Loucy (cell line): ENCODE measurements at regions not wholly inside any gene's neighbourhood (a gene's known extent, or its start where the extent isn't known, plus 50 kb on each side); places are given as distances from the start of the nearest gene placed in this dataset.

ENCODE experiments used
- H2AFZ ChIP-seq: fragments of 200-600 bp; sonication (generic); 2 replicates; pipeline ENCODE4 v1.6.0; 2016; ENCODE audit warnings: antibody characterized with exemption, mild to moderate bottlenecking, low read length, moderate library complexity
- H3F3A ChIP-seq: fragments of 200-600 bp; 2 replicates; pipeline ENCODE4 v1.6.0; 2016; ENCODE audit warnings: antibody characterized with exemption, low read depth, mild to moderate bottlenecking
- H3K27me3 ChIP-seq: fragments of 200-600 bp; sonication (generic); 2 replicates; pipeline ENCODE4 v1.6.1; 2014; ENCODE audit warnings: low read length, mild to moderate bottlenecking; ENCODE audit not compliant: insufficient read depth, poor library complexity, severe bottlenecking
- H3K36me3 ChIP-seq: fragments of 200-600 bp; sonication (generic); 2 replicates; pipeline ENCODE4 v1.6.1; 2016; ENCODE audit warnings: low read length; ENCODE audit not compliant: insufficient read depth
- H3K4me1 ChIP-seq: fragments of 200-600 bp; sonication (generic); 2 replicates; pipeline ENCODE4 v1.5.1; 2014; ENCODE audit warnings: low read length, mild to moderate bottlenecking; ENCODE audit not compliant: insufficient read depth, poor library complexity, severe bottlenecking
- H3K4me2 ChIP-seq: fragments of 200-600 bp; sonication (generic); 2 replicates; pipeline ENCODE4 v1.6.0; 2014; ENCODE audit warnings: antibody characterized with exemption, low read length, low read depth, mild to moderate bottlenecking; ENCODE audit not compliant: poor library complexity, severe bottlenecking
- H3K4me3 ChIP-seq: fragments of 200-600 bp; sonication (generic); 2 replicates; pipeline ENCODE4 v1.5.1; 2014; ENCODE audit warnings: low read length, mild to moderate bottlenecking, mixed read lengths; ENCODE audit not compliant: poor library complexity, severe bottlenecking
- H3K79me2 ChIP-seq: fragments of 200-600 bp; sonication (generic); 2 replicates; pipeline ENCODE4 v1.6.1; 2014; ENCODE audit warnings: low read length; ENCODE audit not compliant: insufficient read depth
- H3K9ac ChIP-seq: fragments of 200-600 bp; sonication (generic); 2 replicates; pipeline ENCODE4 v1.6.0; 2014; ENCODE audit warnings: mild to moderate bottlenecking, low read depth, low read length, moderate library complexity; ENCODE audit not compliant: poor library complexity, severe bottlenecking
- H3K9me2 ChIP-seq: fragments of 200-600 bp; sonication (generic); replicated peaks from 2 replicates; pipeline ENCODE4 v1.6.1; 2016; ENCODE audit warnings: low read depth, low read length, mixed read lengths
- H3K9me3 ChIP-seq: fragments of 200-600 bp; sonication (generic); 2 replicates; pipeline ENCODE4 v1.6.1; 2014; ENCODE audit warnings: mild to moderate bottlenecking, antibody characterized with exemption, low read length, low read depth; ENCODE audit not compliant: insufficient read depth
- H4K20me1 ChIP-seq: fragments of 200-600 bp; sonication (generic); 2 replicates; pipeline ENCODE4 v1.6.0; 2014; ENCODE audit warnings: antibody characterized with exemption, low read length, mild to moderate bottlenecking; ENCODE audit not compliant: insufficient read depth, poor library complexity, severe bottlenecking
- EZH2phosphoT487 ChIP-seq: fragments of 200-600 bp; IDR thresholded peaks from 2 replicates; pipeline ENCODE4 v1.6.1; 2018; ENCODE audit warnings: antibody characterized with exemption, mild to moderate bottlenecking, moderate library complexity, borderline replicate concordance
- TF ChIP-seq, protein P1 (sequence below): fragments of 200-600 bp; sonication (generic); conservative IDR thresholded peaks from 2 replicates; pipeline ENCODE4 v1.5.1; 2014; ENCODE audit warnings: mild to moderate bottlenecking, antibody characterized with exemption, low read length

GRCh38 chr12:113658006-113658655, 186.5 kb upstream of the LHX5 start:
- H3K9ac ChIP-seq, result no peak overlapping the region
- TF ChIP-seq EZH2phosphoT487, result no peak
- TF ChIP-seq, protein P1, sequence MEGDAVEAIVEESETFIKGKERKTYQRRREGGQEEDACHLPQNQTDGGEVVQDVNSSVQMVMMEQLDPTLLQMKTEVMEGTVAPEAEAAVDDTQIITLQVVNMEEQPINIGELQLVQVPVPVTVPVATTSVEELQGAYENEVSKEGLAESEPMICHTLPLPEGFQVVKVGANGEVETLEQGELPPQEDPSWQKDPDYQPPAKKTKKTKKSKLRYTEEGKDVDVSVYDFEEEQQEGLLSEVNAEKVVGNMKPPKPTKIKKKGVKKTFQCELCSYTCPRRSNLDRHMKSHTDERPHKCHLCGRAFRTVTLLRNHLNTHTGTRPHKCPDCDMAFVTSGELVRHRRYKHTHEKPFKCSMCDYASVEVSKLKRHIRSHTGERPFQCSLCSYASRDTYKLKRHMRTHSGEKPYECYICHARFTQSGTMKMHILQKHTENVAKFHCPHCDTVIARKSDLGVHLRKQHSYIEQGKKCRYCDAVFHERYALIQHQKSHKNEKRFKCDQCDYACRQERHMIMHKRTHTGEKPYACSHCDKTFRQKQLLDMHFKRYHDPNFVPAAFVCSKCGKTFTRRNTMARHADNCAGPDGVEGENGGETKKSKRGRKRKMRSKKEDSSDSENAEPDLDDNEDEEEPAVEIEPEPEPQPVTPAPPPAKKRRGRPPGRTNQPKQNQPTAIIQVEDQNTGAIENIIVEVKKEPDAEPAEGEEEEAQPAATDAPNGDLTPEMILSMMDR, result no peak
- H4K20me1 ChIP-seq, result no peaks in the 10 kb centered on the region
- H3F3A ChIP-seq, result no peaks in the 10 kb centered on the region
- H3K27me3 ChIP-seq, result no peaks in the 10 kb centered on the region
- H3K79me2 ChIP-seq, result no peaks in the 10 kb centered on the region
- H3K9me3 ChIP-seq, result no peaks in the 10 kb centered on the region; the same call in 1 of the 2 replicates
- no peak overlapping the region for H3K4me3 ChIP-seq
- H2AFZ ChIP-seq, result no peak overlapping the region
- no peaks in the 10 kb centered on the region for H3K4me1 ChIP-seq
- H3K4me2 ChIP-seq, result no peak overlapping the region
- H3K36me3 ChIP-seq, result no peaks in the 10 kb centered on the region
- no peaks in the 10 kb centered on the region for H3K9me2 ChIP-seq

DNA sequence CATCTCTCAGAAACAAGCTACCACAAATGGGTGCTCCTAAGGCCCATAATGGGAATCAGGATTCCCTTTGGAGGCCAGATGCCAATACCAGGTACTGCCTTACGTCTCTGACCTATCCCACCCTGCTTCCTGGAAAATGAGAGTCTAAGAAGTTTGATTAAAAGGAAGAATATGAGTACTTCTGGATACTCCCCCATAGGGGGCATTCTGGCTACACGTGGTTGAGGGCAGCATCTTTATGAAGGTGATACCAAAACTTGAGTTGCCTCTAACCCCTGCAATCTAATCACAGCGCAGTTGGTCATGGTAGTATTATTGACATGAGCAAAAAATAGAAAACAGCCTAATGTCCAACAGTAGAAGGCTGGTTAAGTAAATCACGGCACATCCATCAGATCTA, 184.2 kb upstream of the LHX5 start:
- Histone ChIP-seq H3K9me3 (no peaks in the 10 kb centered on the region; the same call in 1 of the 2 replicates), H3K27me3 (no peaks in the 10 kb centered on the region), H4K20me1 (no peaks in the 10 kb centered on the region), H3K9me2 (no peaks in the 10 kb centered on the region), H3K4me2 (no peak overlapping the region), H3F3A (no peaks in the 10 kb centered on the region), H3K9ac (no peak overlapping the region), H3K4me3 (no peak overlapping the region), H3K36me3 (no peaks in the 10 kb centered on the region), H3K79me2 (no peaks in the 10 kb centered on the region), H2AFZ (no peak overlapping the region), H3K4me1 (no peaks in the 10 kb centered on the region)
- TF ChIP-seq, protein P1, result no peak
- TF ChIP-seq EZH2phosphoT487, result no peak

- Histone ChIP-seq H2AFZ (no peak overlapping the region), H3K9ac (no peak overlapping the region)
Observed at GRCh38 chr12:113655479-113655878, 183.8 kb upstream of the LHX5 start.

More at GRCh38 chr12:113655479-113655878, 183.8 kb upstream of the LHX5 start:
- TF ChIP-seq, protein P1, result no peak
- no peak for TF ChIP-seq EZH2phosphoT487
- no peaks in the 10 kb centered on the region for H3K36me3 ChIP-seq
- no peak overlapping the region for H3K4me3 ChIP-seq
- no peaks in the 10 kb centered on the region; the same call in 1 of the 2 replicates for H3K9me3 ChIP-seq
- no peaks in the 10 kb centered on the region for H3K4me1 ChIP-seq
- no peaks in the 10 kb centered on the region for H3K79me2 ChIP-seq
- H3K27me3 ChIP-seq, result no peaks in the 10 kb centered on the region
- H3F3A ChIP-seq, result no peaks in the 10 kb centered on the region
- no peaks in the 10 kb centered on the region for H3K9me2 ChIP-seq
- H3K4me2 ChIP-seq, result no peak overlapping the region
- no peaks in the 10 kb centered on the region for H4K20me1 ChIP-seq
